Peyer's patch (tissue), 4 donors: ENCODE measurements at regions not wholly inside any gene's neighbourhood (a gene's known extent, or its start where the extent isn't known, plus 50 kb on each side); places are given as distances from the start of the nearest gene placed in this dataset.

Source experiments
- DNase-seq, 3 donors: peaks; one replicate each; pipeline ENCODE4 v3.0.0-alpha.2; 2017 to 2019
- H3K27ac ChIP-seq, 4 donors: fragments of 200-600 bp; sonication (generic); one replicate each; pipeline ENCODE4 v1.5.1; 2016 to 2019
- H3K27me3 ChIP-seq, 2 donors: fragments of 200-600 bp; sonication (generic); one replicate each; pipeline ENCODE4 v1.5.1; 2019
- H3K36me3 ChIP-seq, 3 donors: fragments of 200-600 bp; sonication (generic); one replicate each; pipeline ENCODE4 v1.5.1; 2016 to 2019
- H3K4me1 ChIP-seq, 4 donors: fragments of 200-600 bp; sonication (generic); one replicate each; pipeline ENCODE4 v1.5.1; 2016 to 2019
- H3K4me3 ChIP-seq, 4 donors: fragments of 200-600 bp; sonication (generic); 1 replicate in 3 of 4; 2 replicates in 1 of 4; pipeline ENCODE4 v1.5.1; 2016 to 2019; ENCODE audit warnings: mild to moderate bottlenecking in 1 of 4
- H3K9me3 ChIP-seq, 4 donors: fragments of 200-600 bp; sonication (generic); one replicate each; pipeline ENCODE4 v1.5.1; 2016 to 2019; ENCODE audit warnings: mild to moderate bottlenecking in 1 of 4
- CTCF ChIP-seq, 6 experiments: fragments of 450-650 bp in 4 of 6; fragments of 200-600 bp in 2 of 6; sonication (generic) in 1 of 6; IDR thresholded peaks; one replicate each; pipeline ENCODE4 v1.5.1; 2017 to 2019; ENCODE audit warnings: antibody characterized with exemption in 6 of 6, mild to moderate bottlenecking in 3 of 6, moderate library complexity in 1 of 6
- POLR2A ChIP-seq, 2 donors: fragments of 450-650 bp; IDR thresholded peaks; one replicate each; pipeline ENCODE4 v1.5.1; 2017; ENCODE audit warnings: antibody characterized with exemption in 2 of 2, mild to moderate bottlenecking in 2 of 2, moderate library complexity in 2 of 2

GRCh38 chr4:26181616-26182015 is 139.2 kb upstream of the RBPJ start:
- H3K27me3 ChIP-seq = no peaks in the 10 kb centered on the region
- H3K9me3 ChIP-seq = no peaks in the 10 kb centered on the region
- no peak overlapping the region for H3K27ac ChIP-seq
- no peak for TF ChIP-seq POLR2A (IDR thresholded peaks at IDR 0.05)
- TF ChIP-seq CTCF (IDR thresholded peaks at IDR 0.05) = no peak
- no peak overlapping the region for H3K4me3 ChIP-seq
- no peaks in the 10 kb centered on the region for H3K36me3 ChIP-seq
- no peak for DNase-seq
- H3K4me1 ChIP-seq = no peaks in the 10 kb centered on the region

- Histone ChIP-seq H3K36me3 (no peaks in the 10 kb centered on the region), H3K4me1 (no peaks in the 10 kb centered on the region), H3K9me3 (no peaks in the 10 kb centered on the region), H3K4me3 (no peak overlapping the region), H3K27me3 (no peaks in the 10 kb centered on the region), H3K27ac (no peak overlapping the region)
- no peak for DNase-seq
- no peak for TF ChIP-seq POLR2A (IDR thresholded peaks at IDR 0.05)
- no peak for TF ChIP-seq CTCF (IDR thresholded peaks at IDR 0.05)
These were observed 137.8 kb upstream of the RBPJ start for GRCh38 chr4:26183017-26183416.

GRCh38 chr4:26185436-26185835 is 135.4 kb upstream of the RBPJ start:
- TF ChIP-seq CTCF (IDR thresholded peaks at IDR 0.05) = no peak
- no peak for TF ChIP-seq POLR2A (IDR thresholded peaks at IDR 0.05)
- no peak overlapping the region for H3K4me3 ChIP-seq

GRCh38 chr4:26191353-26191752 is 129.5 kb upstream of the RBPJ start:
- DNase-seq = peak in 1 of 3 donors; percentile 77
- Histone ChIP-seq H3K9me3 (no peaks in the 10 kb centered on the region), H3K4me3 (no peak overlapping the region), H3K27me3 (no peaks in the 10 kb centered on the region), H3K4me1 (no peaks in the 10 kb centered on the region), H3K27ac (peak overlapping the region in 3 of 4 donors; percentile 41 to 84 (median 67)), H3K36me3 (no peaks in the 10 kb centered on the region)
- TF ChIP-seq CTCF (IDR thresholded peaks at IDR 0.05) = no peak
- TF ChIP-seq POLR2A (IDR thresholded peaks at IDR 0.05) = no peak

More at GRCh38 chr4:26185436-26185835, 135.4 kb upstream of the RBPJ start:
- Histone ChIP-seq H3K4me1 (no peaks in the 10 kb centered on the region), H3K27me3 (no peaks in the 10 kb centered on the region), H3K9me3 (no peaks in the 10 kb centered on the region), H3K27ac (no peak overlapping the region), H3K36me3 (no peaks in the 10 kb centered on the region)
- no peak for DNase-seq

GRCh38 chr4:26192899-26193869 is 127.6 kb upstream of the RBPJ start:
- DNase-seq = no peak
- Histone ChIP-seq H3K4me1 (no peaks in the 10 kb centered on the region), H3K9me3 (no peaks in the 10 kb centered on the region), H3K27me3 (no peaks in the 10 kb centered on the region), H3K36me3 (no peaks in the 10 kb centered on the region), H3K4me3 (no peak overlapping the region), H3K27ac (no peak overlapping the region)
- TF ChIP-seq POLR2A (IDR thresholded peaks at IDR 0.05) (no peak), CTCF (IDR thresholded peaks at IDR 0.05) (peak in 1 of 6 experiments; percentile 3)
